ENCODE measurements at regions not wholly inside any gene's neighbourhood (a gene's known extent, or its start where the extent isn't known, plus 50 kb on each side); places are given as distances from the start of the nearest gene placed in this dataset.

DNA sequence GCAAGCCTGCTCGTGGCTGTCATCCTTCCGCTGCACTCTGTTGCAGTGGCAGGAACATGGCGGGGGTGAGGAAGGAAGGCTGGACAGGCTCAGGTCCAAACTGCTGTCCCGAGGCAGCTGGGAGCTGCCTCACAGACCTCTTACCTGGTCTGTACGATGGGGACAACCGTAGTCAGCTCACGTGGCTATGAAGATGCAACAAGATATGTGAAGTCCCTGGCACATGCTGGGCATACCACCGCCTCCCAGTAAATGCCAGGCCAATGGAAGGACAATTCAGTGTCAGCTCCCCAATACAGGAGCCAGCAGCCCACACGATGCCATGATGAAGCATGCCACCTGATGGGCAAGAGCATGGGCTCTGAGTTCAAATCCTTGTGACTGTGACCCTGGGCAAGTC lies 344.4 kb downstream of the CYRIA start:
- DNase-seq (ENCODE audit: low read depth, low spot score), result no peak

DNA sequence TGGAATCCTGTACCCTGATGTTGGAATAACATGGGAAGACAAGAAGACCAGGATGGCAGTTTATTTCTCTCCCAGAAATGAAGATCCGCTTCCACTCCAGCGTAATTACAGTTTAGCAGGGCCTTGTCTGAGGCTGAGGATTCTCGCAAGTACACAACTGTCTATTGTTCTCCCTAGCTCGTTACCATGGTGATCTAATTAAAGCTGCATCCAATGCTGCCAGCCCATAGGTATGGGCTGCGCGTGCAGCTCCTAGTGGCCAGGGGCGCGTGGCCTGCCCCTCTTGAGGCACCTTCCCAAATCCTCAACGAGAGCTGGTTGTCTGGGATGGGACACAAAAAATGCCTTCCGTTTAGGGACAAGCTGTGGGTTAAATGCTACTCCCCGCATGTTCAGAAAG lies 344.9 kb downstream of the CYRIA start:
- no peak for DNase-seq (ENCODE audit: low read depth, low spot score)

DNA sequence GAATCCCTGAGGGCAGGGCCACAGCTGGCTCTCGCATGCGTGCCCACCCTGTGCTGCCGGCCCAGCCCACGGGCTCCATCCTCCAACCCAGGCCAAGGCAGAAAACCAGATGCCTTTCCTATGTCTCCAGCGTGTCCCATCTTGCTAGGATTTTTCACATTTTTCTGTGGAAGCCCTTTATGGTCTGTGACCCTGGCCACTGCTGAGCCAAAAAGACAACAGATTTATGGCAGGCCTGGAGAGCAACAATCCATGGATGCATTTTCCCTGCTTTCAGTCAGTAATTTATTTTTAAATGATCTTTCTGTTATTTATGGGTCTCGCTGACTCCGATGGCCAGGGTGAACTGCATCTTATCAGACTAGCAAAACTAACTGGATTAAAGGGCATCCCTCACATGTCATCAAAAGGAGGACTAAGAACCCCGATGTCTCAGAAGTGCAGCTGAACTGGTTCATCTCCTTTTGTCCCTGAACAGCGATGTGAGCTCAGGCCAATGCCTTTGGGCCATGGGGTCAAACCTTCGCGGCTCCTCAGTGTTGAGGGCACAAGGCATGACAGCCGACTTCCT lies 346.0 kb downstream of the CYRIA start:
- DNase-seq (ENCODE audit: low read depth, low spot score), result no peak

DNA sequence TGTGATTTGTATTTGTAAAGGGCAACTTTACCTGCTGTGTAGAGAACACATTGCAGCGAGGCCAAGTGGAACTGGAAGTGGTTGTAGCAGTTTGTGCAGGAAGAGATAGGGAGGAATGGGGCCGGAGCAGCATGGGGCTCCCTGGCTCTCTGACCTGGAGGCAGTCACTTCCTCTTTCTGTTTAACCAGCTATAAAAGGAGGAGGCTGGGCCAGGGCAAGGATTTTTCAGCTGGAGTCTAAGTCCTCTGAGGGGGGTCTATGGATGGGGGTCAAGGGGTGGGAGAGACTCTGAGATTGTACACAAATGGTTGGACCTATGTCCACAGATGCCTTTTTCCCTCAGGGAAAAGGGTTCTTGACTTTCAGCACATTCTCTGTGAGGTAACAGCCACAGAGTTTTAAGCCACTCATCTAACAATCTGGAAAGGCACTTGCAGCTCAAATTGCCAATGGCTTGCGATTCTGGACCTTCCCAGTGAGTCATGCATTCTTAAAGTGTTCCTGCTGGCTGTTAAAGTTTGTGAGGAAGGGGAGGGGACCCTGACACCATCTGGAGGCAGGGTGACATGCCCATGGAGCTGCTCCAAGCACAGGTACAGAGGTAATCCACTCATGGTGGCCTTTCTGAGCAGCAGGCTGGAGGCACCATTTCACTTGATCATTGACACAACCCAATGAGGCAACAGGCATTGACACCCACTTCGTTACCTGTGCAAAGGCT lies 347.0 kb downstream of the CYRIA start:
- no peak for DNase-seq (ENCODE audit: low read depth, low spot score)

DNA sequence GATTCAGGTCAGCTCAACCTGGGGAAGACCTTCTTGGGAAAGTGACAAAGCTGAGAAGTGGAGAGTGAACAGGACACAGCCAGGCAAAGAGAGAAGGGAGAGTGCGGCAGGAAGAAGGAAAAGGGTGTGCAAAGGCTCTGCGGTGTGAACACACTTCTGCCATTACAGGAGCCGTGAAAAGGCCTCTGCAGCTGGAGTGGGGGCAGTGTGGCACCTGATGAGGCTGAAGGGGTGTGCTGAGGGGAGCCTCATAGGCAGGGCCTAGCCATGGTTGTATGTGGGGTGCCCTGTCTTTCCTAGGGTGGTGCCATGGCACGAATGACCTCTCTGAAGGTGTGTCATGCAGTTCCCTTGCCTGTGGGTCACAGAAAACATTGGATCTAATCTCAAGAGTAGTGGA lies 347.6 kb downstream of the CYRIA start:
- no peak for DNase-seq (ENCODE audit: low read depth, low spot score)

DNA sequence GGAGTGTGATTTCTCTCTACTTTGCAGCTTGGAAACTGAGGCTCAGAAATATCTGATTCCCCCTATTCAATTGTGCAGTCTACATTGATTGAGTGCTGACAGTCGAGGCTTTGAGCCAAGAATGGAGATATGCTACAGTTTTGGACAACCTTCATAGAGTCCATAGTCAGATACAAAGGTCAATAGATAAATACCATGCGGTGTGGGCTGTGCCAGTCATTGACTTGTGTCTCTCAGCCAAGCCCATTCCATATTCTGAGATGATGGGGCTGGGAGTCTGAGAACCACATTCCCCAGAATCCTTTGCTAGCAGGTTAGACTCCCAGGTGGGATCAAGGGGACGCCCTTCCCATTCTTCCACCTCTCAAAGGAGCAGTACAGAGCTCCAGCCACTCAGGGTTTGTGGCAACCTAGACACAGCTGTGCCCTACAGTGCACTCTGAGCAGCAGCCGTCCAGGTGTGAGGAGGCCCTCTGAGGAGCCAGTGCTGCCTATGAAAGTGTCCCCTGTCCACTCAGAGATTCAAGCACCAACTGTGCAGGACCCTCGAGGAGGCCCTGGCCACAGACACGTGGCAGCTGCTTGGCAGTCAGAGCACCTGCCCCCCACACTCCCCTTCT lies 348.3 kb downstream of the CYRIA start:
- DNase-seq (ENCODE audit: low read depth, low spot score), result no peak

DNA sequence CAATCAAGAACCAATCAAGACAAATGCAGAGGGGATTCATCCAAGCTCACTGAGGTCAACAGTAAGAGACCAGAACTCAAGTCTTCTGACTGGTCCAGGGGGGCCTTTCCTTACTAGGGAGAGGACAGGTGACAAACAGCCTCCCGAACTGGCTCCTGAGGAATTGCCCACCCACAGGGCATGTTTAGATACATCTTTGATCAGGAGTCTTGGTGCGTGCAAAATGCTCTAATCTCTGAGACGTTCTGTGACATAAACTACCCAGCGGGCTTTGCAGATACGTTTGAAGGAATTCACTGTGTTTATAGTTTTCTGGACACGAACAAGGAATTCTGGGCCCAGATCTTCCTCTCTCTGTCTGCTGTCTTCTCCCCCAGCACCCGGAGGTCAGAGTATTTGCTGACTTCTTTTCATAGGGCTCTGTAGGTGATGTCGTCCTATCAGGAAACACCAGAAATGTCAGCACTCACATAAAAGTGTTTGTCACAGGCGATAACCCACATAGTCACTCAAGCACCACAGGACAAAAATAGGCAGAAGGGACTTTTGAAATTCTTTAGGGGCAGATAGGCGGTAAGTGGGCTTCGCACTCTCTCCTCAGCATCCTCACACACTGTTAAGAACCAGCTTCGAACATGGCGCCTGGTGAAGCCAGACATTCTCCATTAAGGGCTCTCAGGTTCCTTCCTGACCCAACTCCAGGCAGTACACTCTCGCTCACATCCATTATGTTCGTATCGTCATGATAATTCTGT lies 349.0 kb downstream of the CYRIA start:
- DNase-seq (ENCODE audit: low read depth, low spot score), result no peak

DNA sequence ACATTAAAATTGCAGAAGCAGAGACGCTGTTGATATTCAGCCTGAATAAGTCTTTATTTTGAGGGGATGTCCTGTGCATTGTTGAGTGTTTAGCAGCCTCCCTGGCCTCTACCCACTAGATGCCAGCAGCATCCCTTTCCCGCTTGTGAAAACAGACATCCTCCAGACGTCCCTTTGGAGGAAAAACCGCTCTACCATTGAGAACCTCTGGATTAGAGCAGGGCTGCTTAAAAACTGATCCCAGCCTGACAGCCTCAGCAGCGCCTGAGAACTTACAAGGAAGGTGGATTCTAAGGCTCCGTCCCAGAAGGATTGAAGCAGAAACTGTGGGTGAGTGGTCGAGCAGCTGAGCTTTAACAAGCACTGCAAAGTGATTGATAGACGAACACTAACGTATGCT lies 349.7 kb downstream of the CYRIA start:
- no peak for DNase-seq (ENCODE audit: low read depth, low spot score)

DNA sequence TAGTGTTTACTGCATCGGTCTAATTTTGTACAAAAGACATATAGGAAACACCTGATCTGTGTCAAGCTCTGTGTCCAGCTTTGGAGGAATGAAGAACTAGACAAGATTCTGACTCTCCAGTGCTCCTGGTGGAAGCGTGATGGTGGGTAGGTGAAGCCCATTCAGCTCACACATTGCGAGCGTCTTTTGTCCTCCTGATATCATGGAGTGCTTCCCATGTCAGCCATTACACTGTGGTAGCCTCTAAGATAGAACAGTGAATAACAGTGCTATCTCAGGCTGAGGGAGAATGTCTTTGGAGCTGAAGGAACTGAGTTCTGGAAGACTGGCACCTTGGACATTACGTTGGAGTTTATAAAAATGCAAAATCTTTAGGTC lies 350.2 kb downstream of the CYRIA start:
- DNase-seq (ENCODE audit: low read depth, low spot score), result no peak

DNA sequence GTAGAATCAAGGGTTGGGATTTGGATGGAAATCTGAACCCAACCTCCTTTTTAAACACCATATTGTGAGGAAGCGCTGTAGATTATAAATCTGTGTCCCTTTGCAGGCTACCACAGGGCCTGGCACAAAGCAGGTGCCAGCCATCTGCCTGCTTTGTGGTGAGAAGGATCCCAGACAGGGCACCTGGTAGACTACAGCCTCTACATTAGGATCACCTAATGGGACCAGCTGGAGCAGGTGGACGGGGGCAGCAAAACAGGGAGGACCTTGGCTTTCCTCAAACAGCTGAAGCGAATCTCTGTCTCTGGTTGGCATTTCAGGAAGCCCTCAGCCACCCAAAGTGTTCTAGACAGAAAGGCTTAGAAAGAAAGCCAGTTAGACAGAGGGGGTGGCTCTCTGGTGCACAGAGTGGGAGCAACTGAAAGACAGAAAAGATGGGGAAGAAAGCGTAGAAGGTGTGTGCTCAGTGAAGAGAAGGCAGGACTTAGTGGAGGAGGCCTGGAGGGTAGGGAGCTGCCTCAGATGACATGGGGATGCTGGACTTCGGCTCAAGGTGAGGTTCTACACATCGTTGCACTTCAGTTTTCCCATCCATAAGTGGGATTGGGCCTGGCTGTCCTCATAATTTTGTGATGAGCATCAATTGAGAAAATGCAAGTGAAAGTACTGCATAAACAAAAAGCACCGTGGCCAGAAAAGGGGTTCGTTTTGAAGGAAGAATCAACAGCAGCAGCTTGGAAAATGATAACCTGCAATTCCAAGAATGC lies 350.8 kb downstream of the CYRIA start:
- DNase-seq (ENCODE audit: low read depth, low spot score), result no peak

DNA sequence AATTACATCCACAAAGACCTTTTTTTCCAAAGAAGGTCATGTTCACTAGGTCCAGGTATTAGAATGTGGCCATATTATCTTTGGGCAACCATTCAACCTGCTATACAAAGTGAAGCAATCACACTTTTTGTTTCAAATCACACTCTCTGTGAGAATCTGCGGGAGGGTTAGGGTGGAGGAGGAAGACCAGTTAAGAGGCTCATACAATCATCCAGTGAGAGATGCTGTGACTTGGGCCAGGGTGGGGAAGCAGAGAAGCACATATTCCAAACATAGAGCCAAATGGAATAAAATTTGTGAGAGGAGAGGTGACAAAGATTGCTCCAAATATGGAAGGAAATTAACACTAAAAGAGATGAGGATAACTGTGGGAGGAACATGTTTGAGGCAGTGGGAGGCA lies 351.6 kb downstream of the CYRIA start:
- DNase-seq (ENCODE audit: low read depth, low spot score), result no peak

DNA sequence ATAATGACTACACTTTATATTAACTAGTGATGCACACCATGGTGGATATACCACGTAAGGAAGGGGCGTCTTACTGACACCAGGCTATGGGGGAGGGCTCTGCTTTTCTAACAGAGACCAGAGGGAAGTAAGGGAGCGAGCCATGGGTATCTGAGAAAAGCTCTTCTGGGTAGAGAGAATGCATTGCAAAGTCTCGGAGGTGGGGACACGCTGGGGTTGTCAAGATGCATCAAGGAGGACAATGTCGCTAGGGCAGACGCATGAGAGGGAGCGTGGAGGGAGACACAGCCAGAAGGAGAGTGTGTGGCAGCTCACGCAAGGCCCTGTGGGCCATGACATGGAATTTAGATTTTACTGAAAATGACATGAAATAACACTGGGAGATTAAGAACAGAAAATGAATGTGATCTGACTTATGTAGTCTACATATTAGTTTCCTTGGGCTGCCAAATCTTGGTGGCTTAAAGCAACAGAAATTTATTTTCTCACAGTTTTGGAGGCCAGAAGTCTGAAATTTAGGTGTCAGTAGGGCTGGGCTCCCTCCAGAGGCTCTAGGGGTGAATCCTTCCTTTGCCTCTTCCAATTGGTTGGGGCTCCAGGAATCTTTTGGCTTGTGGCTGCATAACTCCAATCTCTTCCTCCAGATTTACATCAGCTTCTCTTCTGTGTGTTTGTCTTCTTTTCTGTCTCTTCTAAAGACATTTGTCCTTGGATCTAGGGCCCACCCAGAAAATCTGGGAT lies 352.2 kb downstream of the CYRIA start:
- no peak for DNase-seq (ENCODE audit: low read depth, low spot score)

DNA sequence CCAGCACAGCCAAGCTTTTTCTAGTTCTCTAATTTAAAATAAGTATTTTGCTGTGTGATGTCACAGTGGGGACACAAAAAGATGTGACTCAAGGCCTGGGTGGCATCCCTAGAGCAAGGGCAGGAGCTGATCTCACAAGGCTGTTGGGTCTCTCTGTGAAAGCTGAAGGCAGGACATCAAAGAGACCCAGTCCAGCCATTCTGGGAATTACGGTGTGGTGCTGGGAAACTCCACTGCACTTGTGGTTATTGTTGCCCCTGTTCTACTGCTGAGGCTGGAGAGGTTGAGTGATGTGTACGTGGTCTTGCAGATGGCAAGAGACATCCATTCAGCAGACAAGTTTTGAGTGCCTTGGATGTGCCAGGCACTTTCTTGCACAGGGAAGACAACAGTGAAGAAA lies 352.9 kb downstream of the CYRIA start:
- DNase-seq (ENCODE audit: low read depth, low spot score), result no peak

DNA sequence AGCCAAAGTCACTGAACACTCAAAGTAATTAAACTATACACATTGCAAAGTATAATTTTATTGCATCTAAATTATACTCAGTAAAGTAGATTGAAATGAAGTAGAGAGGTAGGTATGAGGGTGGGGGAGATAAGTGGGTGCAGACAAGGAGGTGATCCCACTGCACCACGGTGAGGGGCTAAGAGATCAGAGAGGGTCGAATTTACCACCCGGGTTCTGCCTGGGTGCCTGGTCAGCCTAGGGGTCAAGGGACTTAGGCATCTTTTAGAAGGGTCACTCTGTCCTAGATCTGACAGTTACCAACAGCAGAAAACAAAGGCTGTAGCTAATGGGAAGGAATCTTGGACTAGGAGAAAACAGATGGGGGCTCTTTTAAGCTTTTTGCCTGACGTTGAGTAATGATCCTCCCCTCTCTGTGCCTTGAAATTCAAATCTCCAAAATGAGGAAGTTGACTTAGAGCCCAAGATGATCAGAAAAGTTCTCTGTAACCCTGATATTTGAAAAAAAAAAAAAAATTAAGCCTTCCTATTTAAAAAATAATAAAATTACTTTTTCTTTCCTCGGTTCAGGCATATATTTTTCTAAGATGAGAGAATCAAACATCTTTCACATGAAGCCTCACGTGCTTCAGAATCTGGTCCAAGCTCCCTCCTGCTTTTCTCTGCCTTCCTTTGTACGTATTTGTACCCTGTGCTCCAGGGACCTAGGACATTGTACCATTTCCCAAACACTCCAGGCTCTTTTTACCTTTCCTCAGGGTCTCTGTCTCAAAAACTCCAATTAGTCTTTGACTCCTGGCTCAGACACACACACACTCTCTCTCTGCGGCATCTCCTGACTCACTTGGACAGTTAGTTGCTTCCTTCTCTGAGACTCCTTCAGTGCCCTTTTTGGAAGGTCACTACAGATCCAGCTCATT lies 353.9 kb downstream of the CYRIA start:
- DNase-seq (ENCODE audit: low read depth, low spot score), result no peak

DNA sequence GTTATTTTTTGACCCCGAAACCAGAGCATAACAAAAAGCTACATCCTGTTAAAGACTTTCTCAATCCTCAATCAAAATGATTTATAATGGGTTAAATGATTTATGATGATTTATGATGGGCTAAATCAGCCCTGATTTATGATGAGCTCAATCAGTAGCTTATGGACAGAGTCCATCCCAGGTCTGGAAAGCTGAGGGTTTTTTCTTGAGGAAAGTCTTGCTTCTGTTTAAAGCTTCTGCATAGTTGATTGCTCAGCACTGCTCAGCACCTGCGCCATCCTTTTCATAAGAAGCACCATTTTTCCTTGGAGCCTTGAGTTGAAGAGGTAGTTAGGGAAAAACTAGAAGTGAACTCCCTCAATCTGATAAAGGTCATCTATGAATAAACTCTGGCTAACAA lies 356.8 kb downstream of the CYRIA start:
- DNase-seq (ENCODE audit: low read depth, low spot score), result no peak

DNA sequence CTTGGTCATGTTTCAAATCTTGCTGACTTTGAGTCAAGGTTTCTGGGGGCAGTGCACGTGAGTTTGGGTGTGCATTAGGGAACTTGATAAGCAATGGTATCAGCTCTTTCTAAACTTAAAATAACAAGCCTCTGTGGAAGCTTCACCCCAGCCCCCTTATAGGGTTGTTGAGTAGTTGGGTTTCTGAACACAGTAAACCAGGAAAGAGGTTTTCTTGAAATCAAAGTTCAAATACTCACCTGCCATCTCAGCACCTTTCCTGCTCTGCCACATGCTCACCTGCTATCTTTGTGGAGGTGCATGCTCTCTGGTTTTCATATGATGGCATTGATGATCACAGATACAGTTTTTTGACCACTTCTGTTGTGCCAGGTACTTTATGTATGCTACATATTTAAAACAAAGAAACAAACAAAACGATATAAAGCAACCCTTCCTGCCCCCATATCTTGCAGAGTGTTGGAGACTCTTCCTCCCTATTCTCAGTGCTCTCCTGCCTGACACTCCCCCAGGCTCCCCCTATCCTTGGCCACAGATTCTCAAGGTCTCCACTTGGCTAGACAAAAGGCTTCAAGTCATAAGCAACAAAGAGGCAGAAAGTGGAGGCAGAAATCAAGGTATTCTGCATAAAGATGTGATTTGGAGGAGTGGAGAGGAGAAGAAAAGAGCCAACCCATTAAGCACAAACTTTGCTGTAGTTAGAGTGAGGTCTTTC lies 360.6 kb downstream of the CYRIA start:
- DNase-seq (ENCODE audit: low read depth, low spot score), result no peak

DNA sequence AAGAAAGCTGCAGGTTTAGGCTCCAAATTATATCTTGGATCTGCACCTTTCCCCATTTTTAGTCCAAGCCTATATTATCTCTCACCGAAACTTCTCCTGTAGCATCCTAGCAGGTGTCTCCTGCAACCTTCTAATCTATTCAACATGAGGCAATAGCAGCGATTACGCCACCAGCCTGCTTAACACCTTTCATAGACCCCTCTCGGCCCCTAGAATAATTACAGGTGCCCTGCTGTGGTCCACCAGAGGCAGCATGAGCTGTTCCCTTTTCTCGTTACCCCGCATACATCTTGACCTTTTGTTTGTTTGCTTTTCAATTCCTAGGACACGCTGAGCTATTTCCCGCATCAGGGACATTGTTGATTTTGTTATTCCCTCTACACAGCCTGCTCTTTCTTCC lies 361.9 kb downstream of the CYRIA start:
- no peak for DNase-seq (ENCODE audit: low read depth, low spot score)

DNA sequence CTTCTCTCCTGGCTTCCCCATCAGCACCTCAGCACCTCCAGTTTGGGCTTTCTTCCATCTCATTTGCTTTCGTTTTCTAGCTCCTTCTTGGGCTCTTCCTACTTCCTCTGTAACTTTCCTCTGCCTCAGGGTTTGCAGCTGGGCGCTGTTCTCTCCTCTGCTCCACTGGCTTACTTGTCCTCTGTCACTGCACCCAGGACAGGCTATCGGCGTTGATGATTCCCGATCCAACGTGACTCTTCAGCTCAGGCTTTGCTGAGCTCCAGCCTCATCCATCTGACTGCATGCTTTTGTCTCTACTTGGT lies 362.4 kb downstream of the CYRIA start:
- DNase-seq (ENCODE audit: low read depth, low spot score), result no peak

DNA sequence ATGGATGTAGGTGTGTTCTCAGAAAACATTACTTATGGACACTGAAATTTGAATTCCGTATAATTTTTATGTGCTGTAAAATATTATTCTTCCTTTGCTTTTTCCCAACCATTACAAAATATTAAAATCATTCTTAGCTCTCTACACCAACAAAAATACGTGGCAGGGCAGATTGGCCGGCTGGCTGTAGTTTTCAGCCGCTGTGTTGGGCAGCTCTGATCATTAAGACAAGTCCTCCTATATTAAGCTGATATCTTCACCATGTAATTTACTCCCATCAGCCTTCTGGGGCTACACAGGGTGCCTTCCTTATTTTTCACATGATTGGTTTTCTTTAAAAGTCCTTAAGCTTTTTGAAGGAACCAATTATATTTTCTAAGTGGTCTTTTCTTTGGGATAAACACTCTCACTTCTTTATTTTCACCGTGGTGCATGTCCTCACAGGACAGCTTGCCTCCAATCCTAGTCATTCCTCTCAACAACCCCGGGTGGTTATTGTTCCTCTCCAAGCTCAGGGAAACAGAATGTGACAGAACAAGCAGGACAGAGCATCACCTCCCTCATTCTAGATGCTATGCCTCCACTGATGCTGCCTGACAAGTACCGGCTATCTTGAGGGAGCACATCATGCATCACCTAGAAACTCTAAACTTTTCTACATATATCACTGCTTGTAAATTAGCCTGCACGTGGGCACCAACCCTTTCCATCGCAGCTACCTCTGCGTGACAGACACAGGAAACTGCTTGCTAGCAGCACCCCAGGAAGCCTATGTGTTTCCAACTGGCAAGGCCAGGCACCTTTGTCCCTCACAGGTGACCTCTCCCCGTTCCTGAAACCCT lies 362.3 kb downstream of the MYCN start:
- DNase-seq (ENCODE audit: low read depth, low spot score), result no peak
